T47D (cell line): ENCODE measurements at regions not wholly inside any gene's neighbourhood (a gene's known extent, or its start where the extent isn't known, plus 50 kb on each side); places are given as distances from the start of the nearest gene placed in this dataset.
"Not testable (repeated sequence)": the region's sequence is repeated elsewhere in the genome, so short reads cannot be mapped to it uniquely, and the experiment has no call there.

Experiments used
- DNase-seq, 2 experiments: peaks; one replicate each; pipeline versions ENCODE4 v3.0.0 to v3.0.0-alpha.2; 2011 to 2012; ENCODE audit warnings: low read depth in 1 of 2, low spot score in 1 of 2
- JUND ChIP-seq: IDR thresholded peaks from 2 replicates; pipeline ENCODE4 v1.6.1; 2012; ENCODE audit warnings: low read depth
- in situ Hi-C: cut with HindIII; loops from 2 replicates; pipeline ENCODE4 v1.10.0; 2016; ENCODE audit warnings: low sequenced_read_pairs, low pct_unique_long_range_greater_than_20kb

DNA sequence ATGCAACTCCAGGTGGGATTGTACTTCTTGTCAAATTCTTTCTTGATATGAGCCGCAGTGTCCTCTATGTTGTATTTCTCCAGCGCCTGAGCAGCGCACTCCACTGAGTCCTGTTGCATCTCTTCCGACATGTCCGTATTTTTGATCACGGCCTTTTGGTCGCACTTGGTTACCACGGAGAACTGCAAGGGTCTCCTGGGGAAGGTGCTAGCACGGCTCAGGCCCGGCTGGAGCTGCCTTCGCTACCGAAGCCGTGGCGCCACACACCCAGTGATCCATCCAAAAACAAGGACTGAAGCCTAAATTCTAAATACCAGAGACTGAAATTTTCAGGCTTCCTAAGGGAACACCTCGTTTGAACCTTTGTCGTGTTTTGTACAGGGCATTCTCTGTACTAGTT lies 194.4 kb upstream of the SEMA3D start:
- peak in 1 of 2 experiments; percentile 10 for DNase-seq
- no peak for TF ChIP-seq JUND
- in situ Hi-C loops: no loop called here

GRCh38 chr7:85376589-85376988 lies 189.7 kb upstream of the SEMA3D start:
- TF ChIP-seq JUND: no peak
- no peak for DNase-seq
- in situ Hi-C loops: no loop called here

- no peak for TF ChIP-seq JUND
- no peak for DNase-seq
- in situ Hi-C loops: no loop called here
Measured at GRCh38 chr7:85356916-85357315, 170.1 kb upstream of the SEMA3D start.

GRCh38 chr7:85343484-85343883 lies 156.6 kb upstream of the SEMA3D start:
- no peak for DNase-seq
- no peak for TF ChIP-seq JUND
- in situ Hi-C loops: no loop called here

DNA sequence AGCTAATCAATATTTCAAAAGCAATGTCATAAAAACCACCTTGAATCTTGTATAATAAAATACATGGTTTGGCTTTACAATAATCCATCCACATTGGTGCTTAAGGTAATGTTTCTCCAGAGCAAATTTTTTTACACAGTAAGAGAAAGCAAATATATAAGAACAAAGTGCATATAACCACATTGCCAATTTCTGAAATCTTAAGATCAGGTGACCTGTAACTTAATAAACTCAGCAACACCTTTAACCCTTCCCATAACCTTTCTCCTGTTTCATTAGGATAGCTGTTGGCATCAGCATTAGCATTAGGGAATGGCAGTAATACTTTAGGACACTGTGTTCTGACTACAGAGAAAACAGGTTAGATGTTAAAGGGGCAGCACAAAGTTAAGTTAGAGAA lies 155.9 kb upstream of the SEMA3D start:
- in situ Hi-C loops: no loop called here
- TF ChIP-seq JUND: no peak

DNA sequence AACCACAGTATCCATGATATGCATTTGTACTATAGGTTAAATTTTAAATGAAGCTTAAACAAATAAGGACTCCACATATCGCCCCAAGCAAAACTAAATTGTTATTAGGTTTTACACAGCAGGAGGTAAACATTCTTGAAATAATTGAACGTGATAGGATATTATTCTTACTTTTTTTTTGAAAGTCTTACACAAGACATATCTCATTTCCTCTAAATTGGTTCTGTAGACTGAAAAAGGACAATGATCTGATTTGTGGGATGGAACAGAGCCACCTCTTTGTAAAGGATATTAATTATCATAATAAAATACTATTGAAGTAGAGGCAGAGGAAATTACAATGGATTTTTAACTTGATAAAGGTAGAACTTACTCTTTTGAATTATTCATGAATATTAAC lies 155.1 kb upstream of the SEMA3D start:
- no peak for TF ChIP-seq JUND
- no peak for DNase-seq
- in situ Hi-C loops: no loop called here

More for the DNA sequence above, 155.9 kb upstream of the SEMA3D start:
- DNase-seq: no peak

DNA sequence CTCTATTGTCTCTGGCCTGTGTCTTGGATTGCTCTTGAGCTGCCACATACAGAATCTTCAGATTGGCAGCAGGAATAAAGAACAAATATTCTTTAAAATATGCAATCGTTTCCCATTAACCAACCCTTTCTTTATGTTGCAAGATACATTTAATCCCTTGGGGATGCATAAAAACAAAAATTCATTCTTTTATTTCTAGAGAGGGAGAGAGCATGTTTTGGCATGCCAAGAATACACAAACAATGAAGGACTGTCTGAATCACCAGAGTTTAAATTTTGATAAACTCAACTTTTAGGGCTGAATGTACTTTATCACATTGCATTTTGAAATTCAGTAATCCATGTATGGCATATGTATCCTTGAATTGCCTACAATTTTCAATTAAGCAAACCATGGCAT lies 154.3 kb upstream of the SEMA3D start:
- TF ChIP-seq JUND: no peak
- no peak for DNase-seq
- in situ Hi-C loops: no loop called here

DNA sequence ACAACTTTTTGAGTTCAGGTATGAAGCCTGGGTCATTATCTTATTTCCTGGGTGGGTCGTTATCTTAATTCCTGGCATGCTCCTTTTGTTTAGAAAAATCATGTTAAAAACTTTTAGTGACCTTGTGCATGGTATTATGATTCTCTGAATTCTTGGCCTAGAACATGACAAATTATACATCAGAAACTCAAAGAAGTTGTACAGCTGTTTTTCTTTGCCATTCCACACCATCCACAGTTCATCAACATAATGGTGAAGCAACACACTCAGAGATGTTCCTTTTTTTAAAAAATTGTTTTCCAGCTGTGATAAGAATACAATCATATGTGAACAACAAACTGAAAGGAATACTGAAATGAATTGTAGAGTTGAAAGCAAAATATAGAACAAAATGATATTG lies 149.2 kb upstream of the SEMA3D start:
- DNase-seq: no peak
- no peak for TF ChIP-seq JUND
- in situ Hi-C loops: no loop called here

DNA sequence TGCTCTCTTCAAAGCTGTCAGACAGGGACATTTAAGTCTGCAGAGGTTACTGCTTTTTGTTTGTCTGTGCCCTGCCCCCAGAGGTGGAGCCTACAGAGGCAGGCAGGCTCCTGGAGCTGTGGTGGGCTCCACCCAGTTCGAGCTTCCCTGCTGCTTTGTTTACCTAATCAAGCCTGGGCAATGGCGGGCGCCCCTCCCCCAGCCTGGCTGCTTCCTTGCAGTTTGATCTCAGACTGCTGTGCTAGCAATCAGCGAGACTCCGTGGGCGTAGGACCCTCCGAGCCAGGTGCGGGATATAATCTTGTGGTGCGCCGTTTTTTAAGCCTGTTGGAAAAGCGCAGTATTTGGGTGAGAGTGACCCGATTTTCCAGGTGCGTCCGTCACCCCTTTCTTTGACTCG lies 148.3 kb upstream of the SEMA3D start:
- in situ Hi-C loops, DNase-seq: not testable (repeated sequence)

DNA sequence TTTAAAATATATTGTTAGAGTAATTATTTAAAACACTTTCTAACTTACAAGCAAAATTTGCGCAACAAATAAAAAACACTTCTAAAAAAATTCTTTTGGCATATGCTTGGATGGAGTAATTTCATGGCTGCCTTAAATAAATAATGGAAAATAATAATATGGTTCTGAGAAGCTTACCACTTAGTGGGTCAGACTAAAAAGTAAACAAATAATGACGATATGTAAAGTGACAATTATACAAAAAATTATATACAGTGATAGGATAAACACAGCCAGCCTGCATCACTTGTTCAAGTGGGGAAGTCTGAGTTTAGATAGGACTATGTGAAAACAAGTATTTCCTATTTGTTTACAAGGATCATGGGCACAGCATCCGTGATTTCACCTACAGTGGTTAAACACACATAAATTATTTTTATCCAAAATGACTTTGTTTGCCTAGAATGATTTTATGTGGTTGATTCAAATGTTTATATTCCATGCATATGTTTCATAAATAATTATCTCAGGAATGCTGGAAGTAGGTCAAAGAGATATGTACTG lies 141.7 kb upstream of the SEMA3D start:
- TF ChIP-seq JUND: no peak
- no peak for DNase-seq
- in situ Hi-C loops: no loop called here

- in situ Hi-C loops: no loop called here
- DNase-seq: no peak
- no peak for TF ChIP-seq JUND
Measured at GRCh38 chr7:85324145-85324799, 137.4 kb upstream of the SEMA3D start.

DNA sequence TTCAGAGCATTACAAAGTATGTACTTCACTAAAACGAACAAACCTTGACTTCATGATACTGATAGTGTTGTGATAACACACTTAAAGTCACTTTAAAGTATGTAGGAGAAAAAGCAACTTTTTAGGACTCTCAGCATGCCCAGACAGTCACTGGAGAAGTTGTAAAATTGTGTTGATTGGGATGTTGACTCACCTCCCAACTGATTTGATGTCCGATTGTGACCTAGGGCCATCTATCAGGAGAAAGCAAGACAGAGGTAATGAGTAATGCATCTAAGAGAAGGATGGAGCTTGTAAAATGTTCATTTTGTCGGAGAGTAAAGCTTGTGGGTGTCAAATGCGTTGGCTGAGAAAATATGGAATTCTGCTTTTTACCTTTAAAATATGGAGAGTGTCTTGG lies 135.4 kb upstream of the SEMA3D start:
- no peak for DNase-seq
- in situ Hi-C loops: no loop called here
- no peak for TF ChIP-seq JUND

DNA sequence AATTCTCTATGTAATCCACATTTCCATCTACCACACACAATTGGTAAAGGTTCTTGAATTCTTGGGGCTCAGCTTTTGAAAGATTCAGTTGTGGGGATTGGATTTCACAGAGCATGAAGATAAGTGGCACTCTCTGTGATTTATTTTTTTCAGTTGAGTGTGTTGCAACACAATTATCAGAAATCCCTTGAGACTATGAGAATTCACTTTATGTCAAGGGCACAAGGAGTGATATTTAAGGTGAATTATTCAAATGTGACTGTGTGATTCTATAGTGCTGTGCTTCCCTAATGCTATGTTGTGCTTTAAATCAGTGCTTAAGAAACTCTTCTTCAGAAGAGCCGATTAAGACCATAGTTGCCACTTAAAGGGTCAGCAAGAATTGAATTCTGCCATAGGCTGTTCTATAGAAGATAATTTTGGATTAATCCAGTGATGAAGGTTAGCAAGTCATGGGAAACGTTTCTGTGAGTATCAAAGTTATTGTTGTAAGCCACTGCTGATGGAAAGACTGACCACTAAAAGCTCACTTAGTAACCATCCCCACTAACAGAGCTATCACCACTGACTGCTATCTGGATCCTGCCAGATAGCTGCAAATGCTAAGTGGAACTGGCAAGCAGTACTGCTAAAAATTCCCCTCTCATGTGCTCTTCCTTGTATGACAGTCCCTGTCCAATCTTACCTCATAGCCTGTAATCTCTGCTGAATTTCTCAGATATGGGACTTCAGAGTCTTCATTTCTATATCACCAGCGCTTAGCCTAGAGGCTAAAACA lies 134.0 kb upstream of the SEMA3D start:
- in situ Hi-C loops: no loop called here
- TF ChIP-seq JUND: no peak
- no peak for DNase-seq
